Type B pancreatic cell (in vitro differentiated cells): ENCODE measurements at regions not wholly inside any gene's neighbourhood (a gene's known extent, or its start where the extent isn't known, plus 50 kb on each side); places are given as distances from the start of the nearest gene placed in this dataset.

Source experiments
- DNase-seq: peaks from one replicate; pipeline ENCODE4 v3.0.0; 2021; ENCODE audit warnings: mixed read lengths; ENCODE audit not compliant: unreplicated experiment; ENCODE audit errors: extremely low spot score
- H3K27ac Mint-ChIP-seq: 2 replicates; pipeline ENCODE4 v1.8.0; 2021; ENCODE audit warnings: mild to moderate bottlenecking, mixed read lengths
- H3K27me3 Mint-ChIP-seq: 2 replicates; pipeline ENCODE4 v1.8.0; 2021; ENCODE audit warnings: mixed read lengths
- H3K36me3 Mint-ChIP-seq: 2 replicates; pipeline ENCODE4 v1.8.0; 2021; ENCODE audit warnings: mixed read lengths
- H3K4me1 Mint-ChIP-seq: one replicate; pipeline ENCODE4 v1.8.0; 2021; ENCODE audit warnings: mixed read lengths; ENCODE audit not compliant: unreplicated experiment
- H3K4me3 Mint-ChIP-seq: 2 replicates; pipeline ENCODE4 v1.8.0; 2021; ENCODE audit warnings: mild to moderate bottlenecking, mixed read lengths
- H3K9me3 Mint-ChIP-seq: 2 replicates; pipeline ENCODE4 v1.8.0; 2021; ENCODE audit warnings: mixed read lengths
- CTCF ChIP-seq: fragments of 200-600 bp; sonication (generic); conservative IDR thresholded peaks from 2 replicates; pipeline ENCODE4 v1.5.0; 2021; ENCODE audit warnings: antibody characterized with exemption, mild to moderate bottlenecking

- Mint-ChIP-seq H3K27me3 (no peaks in the 10 kb centered on the region), H3K9me3 (no peaks in the 10 kb centered on the region), H3K4me1 (no peaks in the 10 kb centered on the region), H3K27ac (no peak overlapping the region), H3K36me3 (no peaks in the 10 kb centered on the region), H3K4me3 (no peak overlapping the region)
- no peak for DNase-seq
- TF ChIP-seq CTCF: no peak
Observed at GRCh38 chr14:46399049-46399448, 252.5 kb downstream of the RPL10L start.

GRCh38 chr14:46384611-46385010 is 267.0 kb downstream of the RPL10L start:
- Mint-ChIP-seq H3K9me3 (no peaks in the 10 kb centered on the region), H3K4me1 (no peaks in the 10 kb centered on the region), H3K36me3 (no peaks in the 10 kb centered on the region), H3K27ac (no peak overlapping the region), H3K4me3 (no peak overlapping the region), H3K27me3 (no peaks in the 10 kb centered on the region)
- no peak for DNase-seq
- no peak for TF ChIP-seq CTCF

- DNase-seq: no peak
- Mint-ChIP-seq H3K27ac (no peak overlapping the region), H3K9me3 (no peaks in the 10 kb centered on the region), H3K4me3 (no peak overlapping the region), H3K4me1 (no peaks in the 10 kb centered on the region), H3K36me3 (no peaks in the 10 kb centered on the region), H3K27me3 (no peaks in the 10 kb centered on the region)
- TF ChIP-seq CTCF: no peak
Observed at GRCh38 chr14:46381674-46382073, 269.9 kb downstream of the RPL10L start.

DNA sequence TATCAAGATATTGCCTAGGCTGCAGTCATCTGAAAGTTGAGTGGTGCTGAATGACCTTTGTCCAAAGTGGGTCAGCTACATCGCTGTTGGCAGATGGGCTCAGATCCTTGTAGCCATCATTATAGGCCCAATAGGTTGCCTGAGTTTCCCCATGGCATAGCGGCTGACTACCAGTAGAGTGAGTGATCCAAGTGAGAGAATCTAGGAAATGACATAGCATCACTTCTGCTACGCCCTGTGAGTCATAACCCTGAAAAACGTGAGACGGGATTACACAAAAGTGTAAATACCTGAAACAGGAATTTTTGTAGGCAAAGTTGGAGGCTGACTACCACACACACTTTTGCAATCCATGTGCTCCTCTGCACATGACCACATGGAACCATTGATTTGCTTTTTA is 273.3 kb downstream of the RPL10L start:
- peaks cover 10% of the 10 kb centered on the region for H3K9me3 Mint-ChIP-seq
- no peak for TF ChIP-seq CTCF
- no peak overlapping the region for H3K27ac Mint-ChIP-seq
- no peak for DNase-seq
- H3K27me3 Mint-ChIP-seq: no peaks in the 10 kb centered on the region
- H3K4me3 Mint-ChIP-seq: no peak overlapping the region
- no peaks in the 10 kb centered on the region for H3K36me3 Mint-ChIP-seq
- H3K4me1 Mint-ChIP-seq: no peaks in the 10 kb centered on the region

DNA sequence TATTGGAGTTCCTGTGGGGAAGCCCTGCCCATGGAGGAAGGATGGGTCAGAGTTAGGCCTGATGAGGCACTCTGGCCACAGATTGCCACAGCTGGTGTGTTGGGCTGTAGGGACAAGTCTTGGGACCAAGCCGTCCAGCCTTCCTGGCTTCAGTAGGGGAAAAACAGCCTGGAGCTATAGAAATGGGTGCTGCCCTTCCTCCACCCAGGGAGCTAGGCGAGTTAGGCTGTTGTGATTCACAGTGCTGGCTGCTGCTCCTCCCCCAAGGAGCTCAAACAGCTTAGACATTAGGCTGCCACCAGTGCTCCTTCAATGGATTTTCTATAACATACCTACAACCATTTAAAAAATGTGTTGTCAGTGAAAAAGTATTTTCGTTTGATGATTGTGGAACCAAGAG is 274.3 kb downstream of the RPL10L start:
- Mint-ChIP-seq H3K4me3 (no peak overlapping the region), H3K9me3 (peaks cover 10% of the 10 kb centered on the region), H3K27ac (no peak overlapping the region), H3K36me3 (no peaks in the 10 kb centered on the region), H3K4me1 (no peaks in the 10 kb centered on the region), H3K27me3 (no peaks in the 10 kb centered on the region)
- TF ChIP-seq CTCF: no peak
- DNase-seq: no peak

- H3K9me3 Mint-ChIP-seq: peaks cover 4% of the 10 kb centered on the region
- TF ChIP-seq CTCF: no peak
- H3K36me3 Mint-ChIP-seq: no peaks in the 10 kb centered on the region
- H3K27ac Mint-ChIP-seq: no peak overlapping the region
- no peaks in the 10 kb centered on the region for H3K27me3 Mint-ChIP-seq
- no peak overlapping the region for H3K4me3 Mint-ChIP-seq
- DNase-seq: no peak
- H3K4me1 Mint-ChIP-seq: no peaks in the 10 kb centered on the region
Observed at GRCh38 chr14:46369391-46369790, 282.2 kb downstream of the RPL10L start.
